PC-9 (cell line): ENCODE measurements at regions not wholly inside any gene's neighbourhood (a gene's known extent, or its start where the extent isn't known, plus 50 kb on each side); places are given as distances from the start of the nearest gene placed in this dataset.

Source experiments
- EZH2 ChIP-seq: fragments of 200-600 bp; sonication (generic); IDR thresholded peaks from 2 replicates; pipeline ENCODE4 v1.8.0; 2017; ENCODE audit warnings: antibody characterized with exemption, low read depth
- TF ChIP-seq, protein P1 (sequence below): fragments of 200-600 bp; sonication (generic); conservative IDR thresholded peaks from 2 replicates; pipeline ENCODE4 v1.6.1; 2017; ENCODE audit warnings: mixed run types, antibody characterized with exemption, mild to moderate bottlenecking, moderate library complexity

DNA sequence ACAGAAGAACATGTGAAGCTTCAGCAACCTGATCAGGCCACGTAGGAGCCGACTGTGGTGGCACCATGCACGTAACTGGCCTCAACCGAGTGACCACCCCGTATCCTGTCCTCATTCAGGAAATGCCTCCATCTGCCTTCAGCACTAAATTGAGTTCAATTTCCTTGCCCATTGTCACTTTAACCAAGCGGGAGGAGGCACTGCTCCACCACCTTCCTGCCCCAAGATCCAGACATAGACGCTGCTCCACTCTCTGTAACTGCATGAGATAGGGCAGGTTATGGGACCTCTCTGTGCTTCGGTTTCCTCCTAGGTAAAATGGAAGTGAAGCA is 80.1 kb upstream of the POMGNT2 start:
- TF ChIP-seq, protein P1, sequence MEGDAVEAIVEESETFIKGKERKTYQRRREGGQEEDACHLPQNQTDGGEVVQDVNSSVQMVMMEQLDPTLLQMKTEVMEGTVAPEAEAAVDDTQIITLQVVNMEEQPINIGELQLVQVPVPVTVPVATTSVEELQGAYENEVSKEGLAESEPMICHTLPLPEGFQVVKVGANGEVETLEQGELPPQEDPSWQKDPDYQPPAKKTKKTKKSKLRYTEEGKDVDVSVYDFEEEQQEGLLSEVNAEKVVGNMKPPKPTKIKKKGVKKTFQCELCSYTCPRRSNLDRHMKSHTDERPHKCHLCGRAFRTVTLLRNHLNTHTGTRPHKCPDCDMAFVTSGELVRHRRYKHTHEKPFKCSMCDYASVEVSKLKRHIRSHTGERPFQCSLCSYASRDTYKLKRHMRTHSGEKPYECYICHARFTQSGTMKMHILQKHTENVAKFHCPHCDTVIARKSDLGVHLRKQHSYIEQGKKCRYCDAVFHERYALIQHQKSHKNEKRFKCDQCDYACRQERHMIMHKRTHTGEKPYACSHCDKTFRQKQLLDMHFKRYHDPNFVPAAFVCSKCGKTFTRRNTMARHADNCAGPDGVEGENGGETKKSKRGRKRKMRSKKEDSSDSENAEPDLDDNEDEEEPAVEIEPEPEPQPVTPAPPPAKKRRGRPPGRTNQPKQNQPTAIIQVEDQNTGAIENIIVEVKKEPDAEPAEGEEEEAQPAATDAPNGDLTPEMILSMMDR, result no peak
- TF ChIP-seq EZH2, result no peak
